ENCODE measurements at regions not wholly inside any gene's neighbourhood (a gene's known extent, or its start where the extent isn't known, plus 50 kb on each side); places are given as distances from the start of the nearest gene placed in this dataset.

DNA sequence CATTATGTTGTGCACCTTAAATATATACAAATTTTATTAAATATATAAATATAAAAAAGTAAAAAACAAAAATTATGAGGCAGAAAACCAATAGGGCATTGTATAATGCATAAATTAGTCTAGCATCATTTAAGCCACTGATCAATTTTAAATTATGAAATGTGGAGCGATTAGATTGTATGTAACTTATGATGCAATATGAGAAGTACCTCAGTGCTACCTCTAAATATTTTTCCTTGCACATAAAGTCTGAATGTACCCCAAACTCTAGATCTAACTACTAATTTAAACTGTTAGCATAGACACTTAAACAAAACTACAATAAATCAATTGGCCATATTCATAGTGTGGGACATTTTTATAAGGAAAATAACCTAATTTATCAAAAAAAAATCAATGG, 1178.5 kb upstream of the MIR17HG start:
- DNase-seq (ENCODE audit: low spot score) = no peak

DNA sequence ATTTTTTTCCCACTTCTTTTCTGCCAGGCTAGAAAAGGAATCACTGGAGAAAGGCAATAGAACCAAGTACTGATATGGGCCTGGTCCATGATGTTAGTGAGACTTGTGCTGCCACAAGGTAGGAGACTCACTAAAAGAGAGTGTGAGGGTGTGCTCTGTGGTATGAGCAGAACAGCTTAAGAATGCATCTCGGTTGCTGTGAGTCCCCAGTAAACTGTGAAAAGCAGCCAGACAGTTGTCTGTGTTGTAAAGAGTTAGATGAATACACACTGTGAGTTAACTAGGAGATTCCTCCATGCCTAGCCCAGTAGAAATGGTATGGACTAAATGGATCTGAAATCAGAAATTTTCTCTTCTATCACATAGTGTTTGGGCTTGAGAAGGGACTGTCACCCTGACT, 1177.3 kb upstream of the MIR17HG start:
- DNase-seq (ENCODE audit: low spot score) = no peak

DNA sequence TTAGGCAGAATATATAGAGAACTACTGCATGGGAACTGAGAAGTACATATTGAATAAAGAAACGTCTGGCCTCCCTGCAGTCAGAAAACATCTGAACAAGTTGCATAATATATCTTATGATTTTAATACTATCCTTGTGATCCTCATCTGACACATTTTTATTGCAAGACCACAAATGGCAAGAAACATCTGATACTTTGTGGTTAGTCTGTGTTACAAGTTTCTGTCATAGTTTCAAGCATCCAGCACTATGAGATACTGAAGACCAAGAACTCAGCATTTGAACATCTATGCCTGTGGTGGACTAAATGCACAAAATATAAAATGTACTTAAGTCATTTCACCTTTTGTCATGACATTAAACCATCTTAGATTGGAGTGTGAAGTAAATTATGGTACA, 1175.8 kb upstream of the MIR17HG start:
- no peak for DNase-seq (ENCODE audit: low spot score)

DNA sequence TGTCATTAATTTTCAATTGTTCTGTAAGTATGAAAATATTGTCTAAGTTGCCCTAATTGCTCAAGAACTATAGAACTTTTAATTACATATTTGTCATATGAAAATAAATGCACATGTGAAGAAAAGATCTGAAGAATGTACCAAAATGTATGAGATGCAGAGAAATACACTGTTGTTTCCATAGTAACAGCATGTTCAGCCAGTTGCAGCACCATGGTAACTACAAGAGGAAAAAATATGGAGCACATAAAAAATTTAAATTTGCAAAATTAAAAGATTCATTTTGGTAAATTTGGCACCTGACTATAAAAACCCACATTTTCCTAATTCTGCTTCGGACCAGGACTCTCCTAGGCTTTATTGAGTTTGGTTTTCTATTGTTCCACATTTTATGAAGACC, 1170.0 kb upstream of the MIR17HG start:
- DNase-seq (ENCODE audit: low spot score) = no peak

DNA sequence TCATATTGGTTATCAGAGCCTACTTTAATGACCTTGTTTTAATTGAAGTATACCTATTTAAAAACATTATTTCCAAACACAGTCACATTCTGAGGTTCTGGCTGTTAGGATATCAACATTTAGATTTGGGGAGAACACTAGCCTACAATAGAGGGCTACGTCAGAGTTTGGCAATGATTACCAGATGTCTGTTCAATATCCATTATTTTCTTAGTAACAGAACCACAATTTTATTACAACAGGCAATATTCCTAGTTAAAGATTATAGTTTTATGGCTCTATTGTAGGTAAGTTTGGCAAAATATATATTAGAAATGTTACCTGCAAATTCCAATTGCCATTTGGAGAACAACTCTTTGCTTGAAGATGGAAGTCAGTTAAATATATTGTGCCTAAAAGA, 1163.1 kb upstream of the MIR17HG start:
- no peak for DNase-seq (ENCODE audit: low spot score)

DNA sequence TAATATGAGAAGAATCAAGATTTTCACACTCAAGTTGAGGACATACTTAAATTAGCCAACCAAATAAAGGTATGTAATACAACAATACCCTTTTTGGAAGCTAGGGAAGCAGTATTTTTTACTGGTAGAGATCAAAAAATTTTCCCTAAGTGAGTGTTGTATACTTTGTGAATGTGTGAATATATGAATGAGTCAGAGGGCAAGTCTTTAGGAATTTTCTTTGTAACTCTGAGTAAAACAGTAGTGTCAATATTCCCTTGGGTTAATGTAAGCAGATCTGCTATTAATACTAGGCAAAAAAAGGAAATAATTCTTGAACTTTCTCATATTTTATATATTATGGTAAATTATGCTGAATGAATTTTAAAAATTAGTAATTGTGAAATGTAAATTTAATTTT, 1161.8 kb upstream of the MIR17HG start:
- DNase-seq (ENCODE audit: low spot score) = no peak

DNA sequence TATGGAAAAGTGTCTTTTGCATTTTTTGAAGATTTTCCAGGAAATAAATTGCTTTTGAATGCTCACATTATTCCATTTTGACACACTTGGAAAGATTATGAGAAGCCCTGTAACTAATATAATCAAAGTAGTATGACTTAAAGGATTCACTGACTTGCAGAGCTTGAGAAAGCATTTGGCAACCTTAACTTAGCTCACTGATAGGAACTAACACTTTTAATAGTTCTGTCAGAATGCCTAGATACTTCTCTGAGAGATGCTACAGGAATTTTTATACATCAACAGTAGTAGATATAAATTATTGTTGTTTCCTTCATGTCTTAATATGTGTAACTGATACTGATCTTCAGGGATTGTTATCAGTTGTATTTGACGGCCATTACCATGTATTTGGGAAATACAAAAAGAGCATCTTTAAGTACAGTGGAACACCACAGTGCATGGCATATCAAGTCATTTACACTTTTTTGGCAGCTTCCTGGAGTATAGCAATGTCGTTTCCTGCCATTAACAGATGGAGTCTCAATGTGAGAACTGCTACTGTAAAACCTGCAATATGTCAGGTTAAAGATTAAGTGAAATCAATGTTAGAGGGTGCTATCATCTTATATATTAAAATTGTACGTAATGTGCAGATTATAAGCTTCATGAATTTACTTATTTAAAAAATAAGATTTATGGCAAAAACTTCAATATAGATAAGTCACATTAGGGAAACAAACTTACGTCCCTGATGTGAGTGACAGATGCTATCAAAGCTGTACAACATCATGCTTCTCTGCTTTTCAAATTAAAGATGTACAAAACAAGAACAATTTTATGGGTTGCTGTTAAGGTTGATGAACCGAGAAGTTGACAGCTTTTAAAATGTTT, 1159.8 kb upstream of the MIR17HG start:
- no peak for DNase-seq (ENCODE audit: low spot score)

DNA sequence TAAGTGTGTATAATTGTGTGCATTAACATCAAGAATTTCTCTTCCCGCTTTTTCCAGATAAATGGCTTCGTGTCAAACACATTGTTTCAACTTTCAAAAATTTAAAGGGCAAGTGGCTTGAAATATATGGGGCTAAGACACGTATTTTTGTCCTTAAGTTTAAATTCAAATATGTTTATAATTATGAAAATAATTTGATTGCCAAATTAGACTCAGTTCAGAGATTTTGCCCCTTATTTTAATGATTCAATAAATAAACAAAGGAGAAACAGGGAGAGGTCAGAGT, 1159.2 kb upstream of the MIR17HG start:
- DNase-seq (ENCODE audit: low spot score) = no peak

DNA sequence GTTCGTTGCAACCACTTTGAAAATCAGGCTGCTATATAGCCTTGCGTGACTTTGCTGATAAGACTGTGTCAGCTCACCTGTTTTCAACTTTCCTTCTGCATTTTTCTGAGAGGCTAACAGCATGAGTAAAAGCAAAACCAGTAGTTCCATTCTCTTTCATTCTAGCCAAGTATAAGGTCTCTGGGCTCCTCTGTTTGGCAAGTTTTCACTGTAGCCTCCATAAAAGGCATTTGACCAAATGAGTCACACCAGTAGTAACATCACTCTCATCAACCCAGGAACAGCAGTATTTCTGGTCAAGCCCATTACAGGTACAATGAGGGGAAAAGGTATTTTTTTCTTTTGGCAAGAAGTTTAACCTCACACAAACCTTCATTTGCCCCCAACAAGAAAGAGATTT, 1149.8 kb upstream of the MIR17HG start:
- no peak for DNase-seq (ENCODE audit: low spot score)

DNA sequence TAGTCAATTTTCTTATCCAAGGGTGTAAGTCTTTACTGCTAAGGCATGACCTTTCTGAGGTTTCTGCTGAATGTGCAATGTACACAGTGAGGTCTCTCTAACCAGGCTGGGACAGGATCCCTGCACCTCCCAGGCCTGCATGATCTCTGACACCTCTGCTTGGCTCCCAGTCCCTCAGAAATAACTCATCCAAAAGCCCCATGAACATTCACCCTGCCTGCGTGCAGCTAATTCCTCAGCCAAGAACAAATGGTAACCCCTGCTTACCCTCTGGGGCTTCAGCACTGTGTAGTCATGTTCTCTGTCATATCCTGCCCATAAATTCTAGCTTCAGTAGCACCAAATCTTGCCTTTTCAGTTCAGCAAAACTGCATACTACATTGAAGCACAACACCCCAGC, 1146.3 kb upstream of the MIR17HG start:
- no peak for DNase-seq (ENCODE audit: low spot score)

DNA sequence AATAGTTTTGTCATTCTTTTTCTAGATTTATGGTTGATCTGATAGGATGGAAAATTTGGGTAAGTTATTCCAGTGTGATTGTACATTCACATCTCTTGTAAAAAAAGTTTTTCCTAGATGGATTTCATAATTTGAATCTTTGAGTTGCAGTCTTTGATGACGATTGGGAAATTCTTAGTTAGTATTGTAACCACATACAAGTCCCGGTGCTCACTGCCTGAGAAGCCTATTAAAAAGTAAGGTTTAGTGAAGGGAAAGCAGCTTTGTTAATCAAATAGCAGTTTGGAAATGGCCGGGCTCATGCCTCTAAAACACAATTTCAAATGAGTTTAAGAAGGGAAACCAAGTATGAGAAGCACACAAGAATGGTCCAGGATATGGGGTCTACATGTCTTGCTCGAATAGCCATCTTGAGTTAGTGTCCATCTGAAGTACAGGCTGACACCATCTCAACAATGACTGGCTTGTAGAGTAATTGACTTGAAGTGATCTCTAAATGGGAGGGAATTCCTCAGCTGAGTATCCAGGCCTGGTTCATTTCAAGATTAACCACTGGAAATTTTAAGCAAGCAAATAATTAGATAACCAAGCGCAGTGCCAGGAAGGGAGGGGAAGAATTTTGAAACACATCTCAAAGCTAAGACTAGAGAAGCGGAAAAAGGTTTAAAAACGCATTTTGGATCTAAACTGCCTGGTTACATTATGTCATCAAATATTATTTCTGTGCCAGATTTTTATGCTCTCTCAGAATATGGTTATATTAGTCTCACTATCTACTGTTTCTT, 1145.6 kb upstream of the MIR17HG start:
- DNase-seq (ENCODE audit: low spot score) = no peak

DNA sequence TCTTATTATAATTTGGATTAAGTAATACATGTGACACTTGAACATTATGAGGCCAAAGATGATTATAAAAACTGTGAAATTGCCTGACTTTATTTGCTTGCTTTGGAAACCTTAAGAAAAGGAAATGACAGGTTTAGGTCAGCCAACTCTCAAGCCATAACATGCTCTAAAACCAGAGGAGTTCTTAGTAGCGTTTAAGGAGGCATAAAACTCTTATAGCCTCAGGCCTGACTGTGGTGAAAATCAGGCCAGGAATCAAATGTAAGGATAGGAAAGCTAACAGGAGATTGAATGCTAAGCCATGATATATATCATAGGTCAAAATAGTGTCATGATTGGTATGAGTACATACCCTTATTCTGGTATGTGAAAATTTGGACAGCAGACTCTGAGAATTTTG, 1142.4 kb upstream of the MIR17HG start:
- no peak for DNase-seq (ENCODE audit: low spot score)

DNA sequence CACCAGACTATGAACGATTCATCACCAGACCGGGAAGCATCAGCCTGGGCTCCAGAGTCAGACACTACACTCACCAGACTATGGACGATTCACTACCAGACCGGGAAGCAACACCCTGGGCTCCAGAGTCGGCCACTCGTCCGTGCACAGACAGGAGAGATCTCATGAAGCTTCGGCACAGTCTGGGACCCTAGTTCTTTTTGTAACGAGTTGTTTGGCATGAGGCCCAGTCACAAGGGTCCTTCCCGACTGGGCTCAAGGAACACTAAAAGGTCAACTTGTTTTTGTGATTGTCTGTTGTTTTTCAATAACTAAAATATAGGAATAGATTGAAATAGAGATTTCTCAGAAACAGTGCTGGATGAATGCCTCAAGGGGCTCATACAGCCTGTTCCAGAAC, 1141.6 kb upstream of the MIR17HG start:
- no peak for DNase-seq (ENCODE audit: low spot score)

DNA sequence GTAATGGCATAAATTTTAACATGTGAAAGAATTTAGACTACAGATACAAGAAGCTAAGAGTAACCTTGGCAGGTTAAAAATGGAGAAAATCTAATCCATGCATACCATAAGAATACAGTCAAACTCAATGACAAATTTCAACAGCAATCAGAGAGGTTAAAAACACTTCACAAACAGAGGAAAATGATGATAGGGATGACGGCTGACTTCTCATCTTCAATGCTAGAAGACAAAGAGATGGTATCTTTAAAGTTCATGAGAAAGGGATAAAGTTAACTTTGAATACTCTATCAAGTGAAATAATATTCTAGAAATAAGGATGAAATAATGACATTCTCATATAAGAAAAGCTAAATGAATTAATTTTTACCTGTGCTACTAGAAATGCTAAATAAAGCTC, 1130.2 kb upstream of the MIR17HG start:
- no peak for DNase-seq (ENCODE audit: low spot score)

DNA sequence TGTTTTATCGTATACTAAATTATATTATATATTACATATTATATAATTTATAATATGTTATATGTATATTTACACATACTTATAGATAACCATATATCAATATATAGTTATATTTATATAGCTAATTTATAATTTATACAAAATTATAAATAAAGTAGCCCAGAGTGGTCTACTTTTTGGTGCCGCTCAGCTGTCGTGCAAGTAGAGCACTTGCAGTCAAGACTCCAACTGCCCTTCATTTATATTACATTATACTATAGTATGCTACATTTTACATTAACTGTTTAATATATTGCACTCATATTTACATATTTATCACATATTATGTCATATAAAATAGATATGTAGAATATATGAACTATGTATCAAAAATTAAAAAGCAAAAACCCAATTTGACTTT, 1124.7 kb upstream of the MIR17HG start:
- DNase-seq (ENCODE audit: low spot score) = no peak

DNA sequence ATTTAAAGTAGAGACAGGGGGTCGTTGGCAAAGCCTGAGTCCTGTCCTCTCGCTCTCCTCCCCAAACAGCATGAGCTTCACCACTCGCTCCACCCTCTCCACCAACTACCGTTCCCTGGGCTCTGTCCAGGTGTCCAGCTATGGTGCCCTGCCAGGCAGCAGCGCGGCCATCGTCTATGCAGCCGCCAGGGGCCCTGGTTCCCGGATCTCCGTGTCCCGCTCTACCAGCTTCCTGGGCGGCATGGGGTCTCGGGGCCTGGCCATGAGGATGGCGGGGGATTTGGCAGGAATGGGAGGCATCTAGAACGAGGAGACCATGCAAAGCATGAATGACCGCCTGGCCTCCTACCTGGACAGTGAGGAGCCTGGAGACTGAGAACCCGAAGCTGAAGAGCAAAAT, 1117.2 kb upstream of the MIR17HG start:
- no peak for DNase-seq (ENCODE audit: low spot score)

DNA sequence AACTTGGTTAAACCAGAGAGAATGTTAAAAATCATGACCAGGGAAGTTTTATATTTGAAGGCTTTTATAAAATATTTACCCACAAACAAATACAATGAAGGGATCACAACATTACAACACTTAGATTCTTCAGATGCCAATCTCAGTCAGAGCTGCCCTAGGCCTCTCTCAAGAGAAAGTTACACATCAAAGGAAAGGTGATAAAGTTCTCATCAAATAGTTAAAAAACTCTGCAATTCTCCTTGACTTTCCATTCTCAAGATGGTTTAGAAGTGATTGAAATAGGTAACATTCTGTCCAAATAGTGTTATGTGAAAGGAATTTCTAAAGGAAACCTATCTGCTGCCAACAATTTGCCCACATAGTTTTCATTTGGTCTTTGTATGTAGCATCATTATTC, 1115.2 kb upstream of the MIR17HG start:
- no peak for DNase-seq (ENCODE audit: low spot score)

DNA sequence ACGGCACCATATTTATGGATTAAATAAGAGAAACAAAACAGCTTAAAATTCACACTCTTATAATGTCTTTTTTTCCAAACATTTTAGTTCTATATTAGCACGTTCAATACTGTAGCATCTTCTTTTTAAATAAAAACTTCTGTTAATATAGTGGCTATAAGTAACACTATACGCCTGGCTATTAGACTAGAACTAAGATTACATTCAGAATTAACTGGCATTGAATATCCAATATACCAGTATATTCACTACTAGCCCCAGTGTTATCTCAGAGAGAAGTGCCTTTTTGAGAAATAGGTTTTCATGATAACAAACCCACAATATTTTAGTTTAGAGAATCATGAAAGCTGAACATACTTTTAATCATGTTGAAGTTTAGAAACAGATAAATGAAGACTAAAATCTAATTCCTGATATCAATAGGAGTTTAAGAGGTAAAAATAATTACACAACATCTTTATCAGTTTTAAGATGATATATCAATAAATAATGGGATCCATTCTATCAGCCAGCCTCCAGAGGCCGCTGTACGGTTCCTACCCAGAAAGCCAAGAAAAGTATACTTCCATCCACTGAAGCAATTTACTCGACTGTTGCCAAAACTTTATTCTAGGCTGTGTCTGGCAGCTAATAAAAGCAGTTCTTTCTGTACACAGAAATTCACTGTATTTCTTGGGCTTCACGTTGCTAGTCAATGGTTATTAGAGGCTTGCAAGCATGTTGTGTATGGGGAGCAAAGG, 1113.4 kb upstream of the MIR17HG start:
- DNase-seq (ENCODE audit: low spot score) = no peak

DNA sequence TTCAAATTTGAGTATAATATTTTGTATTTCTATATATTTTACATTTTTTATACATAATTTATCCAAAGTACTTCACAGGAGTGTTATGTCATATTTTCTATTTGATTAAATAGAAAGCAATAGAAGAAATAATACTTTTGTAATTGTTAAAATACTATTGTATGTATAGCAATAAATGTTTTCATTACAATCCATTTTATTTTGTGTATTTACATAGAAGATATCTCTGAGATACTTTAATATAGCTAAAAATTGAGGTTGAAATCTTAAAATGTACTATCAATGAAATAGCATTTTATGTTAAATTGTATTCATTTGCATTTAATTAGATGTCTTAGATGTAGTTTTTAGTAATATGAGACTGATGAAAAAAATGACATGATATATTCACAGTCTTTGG, 1109.6 kb upstream of the MIR17HG start:
- no peak for DNase-seq (ENCODE audit: low spot score)

DNA sequence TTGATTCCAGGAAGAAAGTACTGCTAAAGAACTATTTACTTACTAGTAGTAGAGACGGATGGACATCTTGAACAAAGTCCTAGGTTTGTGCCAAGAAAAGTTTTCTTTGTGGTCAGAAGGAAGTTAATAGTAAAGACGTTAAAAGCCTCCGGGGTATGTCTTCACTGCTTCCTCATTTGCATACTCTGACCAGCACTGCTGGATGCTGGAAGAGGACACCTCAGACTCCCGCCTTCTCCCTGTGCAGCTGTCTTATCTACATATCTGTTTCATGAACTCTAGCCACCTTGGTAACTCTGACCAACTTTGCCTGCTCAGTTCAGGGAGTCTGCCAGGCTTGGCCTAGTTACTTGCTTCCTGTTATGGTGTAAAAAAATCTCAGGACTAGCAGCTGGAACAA, 1109.1 kb upstream of the MIR17HG start:
- DNase-seq (ENCODE audit: low spot score) = no peak

DNA sequence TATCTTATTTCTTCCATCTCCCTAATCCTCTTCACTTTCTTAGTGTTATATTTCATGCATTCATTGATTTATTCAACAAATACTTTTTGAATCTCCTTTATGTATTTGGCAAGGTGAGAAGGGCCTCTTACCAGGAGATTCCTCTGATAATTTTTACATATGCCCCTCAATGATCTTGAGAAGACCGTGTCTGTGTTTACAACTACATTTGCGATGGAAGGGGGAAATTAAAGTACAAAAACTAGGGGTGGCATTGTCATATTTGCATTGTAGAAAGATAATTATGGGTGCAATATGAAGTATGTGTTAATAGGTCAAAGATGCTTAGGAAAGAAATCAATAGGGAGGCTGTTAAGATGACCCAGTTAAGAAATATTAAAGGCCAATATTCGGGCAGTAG, 1108.4 kb upstream of the MIR17HG start:
- no peak for DNase-seq (ENCODE audit: low spot score)

DNA sequence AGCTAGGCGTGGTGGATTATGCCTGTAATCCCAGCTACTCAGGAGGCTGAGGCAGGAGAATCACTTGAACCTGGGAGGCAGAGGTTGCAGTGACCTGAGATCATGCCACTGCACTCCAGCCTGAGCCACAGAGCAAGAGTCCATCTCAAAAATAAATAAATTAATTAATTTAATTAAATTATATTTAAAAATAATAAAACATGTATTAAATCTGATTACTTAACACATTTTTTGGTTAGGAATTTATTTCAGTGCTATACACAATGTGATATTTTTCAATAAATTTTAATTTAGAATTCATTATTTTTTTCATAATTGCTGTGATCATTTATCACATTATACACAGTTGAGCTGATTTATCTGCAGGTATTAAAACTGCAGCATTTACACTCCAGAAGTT, 1101.5 kb upstream of the MIR17HG start:
- DNase-seq (ENCODE audit: low spot score) = no peak

DNA sequence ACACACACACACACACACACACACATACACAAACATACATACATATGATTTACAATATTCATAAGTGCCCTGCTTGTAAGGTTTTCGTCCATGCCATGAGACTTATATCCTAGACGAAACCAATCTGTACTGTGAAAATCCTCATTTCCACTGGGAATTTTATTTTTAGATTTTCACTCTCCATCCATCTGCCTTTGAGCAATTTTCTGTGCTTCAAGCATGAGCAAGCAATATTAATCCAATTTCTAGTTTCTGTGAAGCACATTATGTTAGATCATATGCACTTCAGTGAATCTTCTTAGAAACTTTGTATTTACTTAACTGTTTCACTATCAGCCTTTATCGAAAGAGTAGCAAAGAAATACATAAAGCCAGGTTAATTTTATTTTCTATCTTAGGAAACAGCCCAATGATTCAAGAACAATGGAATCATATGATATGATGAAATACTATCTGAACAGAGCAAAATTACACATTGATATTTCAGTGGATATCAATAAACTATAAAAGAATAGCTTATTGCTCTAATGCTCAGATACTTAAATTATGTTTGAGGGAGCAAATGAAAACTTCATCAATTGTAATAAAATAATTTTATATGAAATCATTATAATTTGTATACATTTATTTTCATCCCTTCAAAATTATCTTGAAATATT, 1100.7 kb upstream of the MIR17HG start:
- DNase-seq (ENCODE audit: low spot score) = no peak

Measured in ecto neural progenitor cell (in vitro differentiated cells).